ENCODE measurements at regions not wholly inside any gene's neighbourhood (a gene's known extent, or its start where the extent isn't known, plus 50 kb on each side); places are given as distances from the start of the nearest gene placed in this dataset.
A peak's percentile ranks its signal among the peaks of the same experiment; 100 is the strongest.
"Not testable (repeated sequence)": the region's sequence is repeated elsewhere in the genome, so short reads cannot be mapped to it uniquely, and the experiment has no call there.

GRCh38 chr5:67724412-67725135 is 491.0 kb upstream of the PIK3R1 start:
- no peak overlapping the region for H3K4me3 ChIP-seq (replicated peaks; ENCODE audit: low read depth, low read length)
- TF ChIP-seq CTCF (IDR thresholded peaks at IDR 0.05; ENCODE audit: low read length, missing control alignments), result no peak
- DNase-seq (ENCODE audit: low read depth), result no peak

- TF ChIP-seq CTCF (IDR thresholded peaks at IDR 0.05; ENCODE audit: low read length, missing control alignments), result no peak
- no peak overlapping the region for H3K4me3 ChIP-seq (replicated peaks; ENCODE audit: low read depth, low read length)
- DNase-seq (ENCODE audit: low read depth), result no peak
Measured at GRCh38 chr5:67723873-67724272, 491.7 kb upstream of the PIK3R1 start.

- DNase-seq (ENCODE audit: low read depth), result not testable (repeated sequence)
Measured at GRCh38 chr5:67722582-67722981, 493.0 kb upstream of the PIK3R1 start.

GRCh38 chr5:67720162-67720772 is 495.3 kb upstream of the PIK3R1 start:
- DNase-seq (ENCODE audit: low read depth), result no peak
- TF ChIP-seq CTCF (IDR thresholded peaks at IDR 0.05; ENCODE audit: low read length, missing control alignments), result no peak
- no peak overlapping the region for H3K4me3 ChIP-seq (replicated peaks; ENCODE audit: low read depth, low read length)

More at GRCh38 chr5:67722582-67722981, 493.0 kb upstream of the PIK3R1 start:
- not testable (repeated sequence) for H3K4me3 ChIP-seq (replicated peaks; ENCODE audit: low read depth, low read length)

- no peak for TF ChIP-seq CTCF (IDR thresholded peaks at IDR 0.05; ENCODE audit: low read length, missing control alignments)
- no peak for DNase-seq (ENCODE audit: low read depth)
- H3K4me3 ChIP-seq (replicated peaks; ENCODE audit: low read depth, low read length), result no peak overlapping the region
Measured at GRCh38 chr5:67702008-67702407, 505.4 kb upstream of the CD180 start.

- TF ChIP-seq CTCF (IDR thresholded peaks at IDR 0.05; ENCODE audit: low read length, missing control alignments), result no peak
- peak; percentile 1 for DNase-seq (ENCODE audit: low read depth)
- H3K4me3 ChIP-seq (replicated peaks; ENCODE audit: low read depth, low read length), result no peak overlapping the region
Measured at GRCh38 chr5:67699560-67699959, 503.0 kb upstream of the CD180 start.

- no peak overlapping the region for H3K4me3 ChIP-seq (replicated peaks; ENCODE audit: low read depth, low read length)
- DNase-seq (ENCODE audit: low read depth), result no peak
- no peak for TF ChIP-seq CTCF (IDR thresholded peaks at IDR 0.05; ENCODE audit: low read length, missing control alignments)
Measured at GRCh38 chr5:67696446-67696845, 499.8 kb upstream of the CD180 start.
